Peyer's patch (tissue), 4 donors: ENCODE measurements at regions not wholly inside any gene's neighbourhood (a gene's known extent, or its start where the extent isn't known, plus 50 kb on each side); places are given as distances from the start of the nearest gene placed in this dataset.

Experiments used
- CTCF ChIP-seq, 6 experiments: fragments of 450-650 bp in 4 of 6; fragments of 200-600 bp in 2 of 6; sonication (generic) in 1 of 6; IDR thresholded peaks; one replicate each; pipeline ENCODE4 v1.5.1; 2017 to 2019; ENCODE audit warnings: antibody characterized with exemption in 6 of 6, mild to moderate bottlenecking in 3 of 6, moderate library complexity in 1 of 6
- POLR2A ChIP-seq, 2 donors: fragments of 450-650 bp; IDR thresholded peaks; one replicate each; pipeline ENCODE4 v1.5.1; 2017; ENCODE audit warnings: antibody characterized with exemption in 2 of 2, mild to moderate bottlenecking in 2 of 2, moderate library complexity in 2 of 2

GRCh38 chr21:36575306-36575705, 95.4 kb upstream of the CLDN14 start:
- TF ChIP-seq CTCF (IDR thresholded peaks at IDR 0.05) (no peak), POLR2A (IDR thresholded peaks at IDR 0.05) (no peak)
